ENCODE measurements at regions not wholly inside any gene's neighbourhood (a gene's known extent, or its start where the extent isn't known, plus 50 kb on each side); places are given as distances from the start of the nearest gene placed in this dataset.

DNA sequence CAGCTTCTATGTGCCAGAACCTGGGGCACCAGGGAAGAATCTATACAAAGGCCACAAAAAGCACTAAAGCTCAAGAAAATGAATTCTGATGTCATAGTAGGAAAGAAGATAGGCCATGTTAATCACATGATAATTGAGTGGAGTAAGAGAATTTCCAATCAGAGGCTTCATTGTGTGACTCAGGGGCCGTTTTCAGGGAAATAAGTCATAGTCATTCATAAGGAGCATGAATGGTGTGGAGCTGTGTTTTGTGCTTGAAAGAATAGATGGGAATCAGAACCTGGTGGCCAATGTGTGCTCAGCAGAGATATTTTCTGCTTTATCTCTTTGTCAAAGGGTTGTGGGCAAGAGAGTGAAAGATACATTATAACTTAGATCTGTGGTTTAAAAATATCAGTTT lies 102.4 kb upstream of the ZDHHC15 start:
- TF ChIP-seq, protein P1, sequence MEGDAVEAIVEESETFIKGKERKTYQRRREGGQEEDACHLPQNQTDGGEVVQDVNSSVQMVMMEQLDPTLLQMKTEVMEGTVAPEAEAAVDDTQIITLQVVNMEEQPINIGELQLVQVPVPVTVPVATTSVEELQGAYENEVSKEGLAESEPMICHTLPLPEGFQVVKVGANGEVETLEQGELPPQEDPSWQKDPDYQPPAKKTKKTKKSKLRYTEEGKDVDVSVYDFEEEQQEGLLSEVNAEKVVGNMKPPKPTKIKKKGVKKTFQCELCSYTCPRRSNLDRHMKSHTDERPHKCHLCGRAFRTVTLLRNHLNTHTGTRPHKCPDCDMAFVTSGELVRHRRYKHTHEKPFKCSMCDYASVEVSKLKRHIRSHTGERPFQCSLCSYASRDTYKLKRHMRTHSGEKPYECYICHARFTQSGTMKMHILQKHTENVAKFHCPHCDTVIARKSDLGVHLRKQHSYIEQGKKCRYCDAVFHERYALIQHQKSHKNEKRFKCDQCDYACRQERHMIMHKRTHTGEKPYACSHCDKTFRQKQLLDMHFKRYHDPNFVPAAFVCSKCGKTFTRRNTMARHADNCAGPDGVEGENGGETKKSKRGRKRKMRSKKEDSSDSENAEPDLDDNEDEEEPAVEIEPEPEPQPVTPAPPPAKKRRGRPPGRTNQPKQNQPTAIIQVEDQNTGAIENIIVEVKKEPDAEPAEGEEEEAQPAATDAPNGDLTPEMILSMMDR (IDR thresholded peaks at IDR 0.05) = no peak
- TF ChIP-seq EZH2 (IDR thresholded peaks at IDR 0.05; ENCODE audit: borderline replicate concordance, insufficient read depth, low read depth, low read length, poor library complexity, severe bottlenecking) = no peak
- no peak overlapping the region for H3K4me3 Mint-ChIP-seq
- CTCF ChIA-PET = no interaction called here

DNA sequence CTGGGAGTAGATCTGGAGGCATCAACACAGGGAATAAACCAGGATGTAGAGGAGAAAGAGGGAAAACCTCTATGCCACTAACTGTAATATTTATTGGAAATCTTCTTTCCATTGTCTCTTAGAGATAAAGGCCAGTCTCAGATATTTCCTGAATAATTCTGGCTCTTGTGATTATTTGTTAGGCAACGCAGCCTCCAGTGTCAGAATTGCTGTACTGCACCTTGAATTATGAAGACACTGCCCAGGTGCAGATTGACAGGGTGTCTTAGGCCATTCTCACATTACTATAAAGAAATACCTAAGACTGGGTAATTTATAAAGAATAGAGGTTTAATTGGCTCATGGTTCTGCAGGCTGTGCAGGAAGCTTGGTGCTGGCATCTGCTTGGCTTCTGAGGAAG lies 100.7 kb upstream of the ZDHHC15 start:
- no peaks in the 10 kb centered on the region for H3K9me3 Mint-ChIP-seq (ENCODE audit: insufficient read depth)
- H3K9me3 ChIP-seq (ENCODE audit: control extremely low read depth in 1 of 3, control insufficient read depth in 2 of 3, insufficient read depth in 1 of 3, low read length in 2 of 3) = no peaks in the 10 kb centered on the region
- H3K4me2 ChIP-seq (replicated peaks; ENCODE audit: low read depth, low read length, poor library complexity, severe bottlenecking) = no peak overlapping the region
- H3K79me2 ChIP-seq (ENCODE audit: control insufficient read depth, insufficient read depth, low read length) = no peaks in the 10 kb centered on the region
- DNase-seq = no peak
- no peak overlapping the region for H3K4me3 ChIP-seq (ENCODE audit: control extremely low read depth in 1 of 5, extremely low read depth in 1 of 5, insufficient read depth in 1 of 5, low read depth in 2 of 5, low read length in 4 of 5)
- ATAC-seq (ENCODE audit: low read depth) = no peak
- no peak overlapping the region for H3K27ac Mint-ChIP-seq
- intact Hi-C loops (cut with micrococcal nuclease) = no loop called here
- no peak overlapping the region for H3K27ac ChIP-seq (ENCODE audit: low read length in 2 of 2)
- no CpG with 5 or more reads among the region's 1 CpG for WGBS (ENCODE audit: insufficient coverage)
- H3K4me3 Mint-ChIP-seq = no peak overlapping the region
- no peaks in the 10 kb centered on the region for H3K27me3 Mint-ChIP-seq
- POLR2A ChIA-PET = no interaction called here
- no peaks in the 10 kb centered on the region for H3K4me1 ChIP-seq (ENCODE audit: control insufficient read depth in 2 of 2, insufficient read depth in 2 of 2, low read length in 2 of 2)
- no peaks in the 10 kb centered on the region for H3K4me1 Mint-ChIP-seq
- CTCF ChIA-PET = no interaction called here
- H3K27me3 ChIP-seq (replicated peaks in 1 of 4; ENCODE audit: control extremely low read depth in 1 of 4, control insufficient read depth in 3 of 4, insufficient read depth in 4 of 4, low read length in 3 of 4) = no peaks in the 10 kb centered on the region
- no peak overlapping the region for H3K9ac ChIP-seq (ENCODE audit: low read length)
- no peaks in the 10 kb centered on the region for H4K20me1 ChIP-seq (ENCODE audit: control insufficient read depth, insufficient read depth, low read length, poor library complexity, severe bottlenecking)
- TF ChIP-seq EZH2 (IDR thresholded peaks at IDR 0.05; ENCODE audit: borderline replicate concordance, insufficient read depth, low read depth, low read length, poor library complexity, severe bottlenecking) = no peak
- TF ChIP-seq, protein P1 (IDR thresholded peaks at IDR 0.05) = no peak
- no peak overlapping the region for H2AFZ ChIP-seq (ENCODE audit: insufficient read depth, low read depth, low read length, poor library complexity, severe bottlenecking)
- no peaks in the 10 kb centered on the region for H3K36me3 ChIP-seq (replicated peaks in 1 of 2; ENCODE audit: control extremely low read depth in 1 of 2, control insufficient read depth in 1 of 2, extremely low read depth in 1 of 2, insufficient read depth in 2 of 2, low read length in 1 of 2)

More for the DNA sequence above, 102.4 kb upstream of the ZDHHC15 start:
- Histone ChIP-seq H3K4me1 (ENCODE audit: control insufficient read depth in 2 of 2, insufficient read depth in 2 of 2, low read length in 2 of 2) (no peaks in the 10 kb centered on the region), H3K27ac (ENCODE audit: low read length in 2 of 2) (no peak overlapping the region), H3K27me3 (replicated peaks in 1 of 4; ENCODE audit: control extremely low read depth in 1 of 4, control insufficient read depth in 3 of 4, insufficient read depth in 4 of 4, low read length in 3 of 4) (no peaks in the 10 kb centered on the region), H3K36me3 (replicated peaks in 1 of 2; ENCODE audit: control extremely low read depth in 1 of 2, control insufficient read depth in 1 of 2, extremely low read depth in 1 of 2, insufficient read depth in 2 of 2, low read length in 1 of 2) (no peaks in the 10 kb centered on the region), H3K4me3 (ENCODE audit: control extremely low read depth in 1 of 5, extremely low read depth in 1 of 5, insufficient read depth in 1 of 5, low read depth in 2 of 5, low read length in 4 of 5) (no peak overlapping the region), H2AFZ (ENCODE audit: insufficient read depth, low read depth, low read length, poor library complexity, severe bottlenecking) (no peak overlapping the region), H3K79me2 (ENCODE audit: control insufficient read depth, insufficient read depth, low read length) (no peaks in the 10 kb centered on the region), H4K20me1 (ENCODE audit: control insufficient read depth, insufficient read depth, low read length, poor library complexity, severe bottlenecking) (no peaks in the 10 kb centered on the region), H3K9me3 (ENCODE audit: control extremely low read depth in 1 of 3, control insufficient read depth in 2 of 3, insufficient read depth in 1 of 3, low read length in 2 of 3) (no peaks in the 10 kb centered on the region), H3K9ac (ENCODE audit: low read length) (no peak overlapping the region), H3K4me2 (replicated peaks; ENCODE audit: low read depth, low read length, poor library complexity, severe bottlenecking) (no peak overlapping the region)
- POLR2A ChIA-PET = no interaction called here
- ATAC-seq (ENCODE audit: low read depth) (no peak), DNase-seq (no peak)
- no peaks in the 10 kb centered on the region for H3K9me3 Mint-ChIP-seq (ENCODE audit: insufficient read depth)
- H3K27me3 Mint-ChIP-seq = no peaks in the 10 kb centered on the region
- 60% methylated on average over 1 of the region's 1 CpG for WGBS (ENCODE audit: insufficient coverage)
- H3K27ac Mint-ChIP-seq = no peak overlapping the region
- no peaks in the 10 kb centered on the region for H3K4me1 Mint-ChIP-seq
- intact Hi-C loops (cut with micrococcal nuclease) = no loop called here
